GM18517 (cell line): ENCODE measurements at regions not wholly inside any gene's neighbourhood (a gene's known extent, or its start where the extent isn't known, plus 50 kb on each side); places are given as distances from the start of the nearest gene placed in this dataset.

ENCODE experiments used
- ATAC-seq: cut with Tn5 transposase; IDR thresholded peaks from one replicate; pipeline ENCODE4 v1.9.1; 2021; ENCODE audit warnings: mild to moderate bottlenecking, moderate library complexity; ENCODE audit not compliant: unreplicated experiment

- no peak for ATAC-seq
Observed at GRCh38 chr4:30429813-30430761, 290.1 kb upstream of the PCDH7 start.

GRCh38 chr4:30434656-30435055 lies 285.5 kb upstream of the PCDH7 start:
- no peak for ATAC-seq

- no peak for ATAC-seq
Observed at GRCh38 chr4:30436394-30436793, 283.8 kb upstream of the PCDH7 start.

GRCh38 chr4:30437316-30437715 lies 282.9 kb upstream of the PCDH7 start:
- ATAC-seq, result no peak

- ATAC-seq, result no peak
Observed at GRCh38 chr4:30443289-30443688, 276.9 kb upstream of the PCDH7 start.

GRCh38 chr4:30450474-30450873 lies 269.7 kb upstream of the PCDH7 start:
- no peak for ATAC-seq

- no peak for ATAC-seq
Observed at GRCh38 chr4:30454504-30454903, 265.7 kb upstream of the PCDH7 start.

GRCh38 chr4:30456716-30457115 lies 263.5 kb upstream of the PCDH7 start:
- no peak for ATAC-seq

GRCh38 chr4:30460818-30461217 lies 259.4 kb upstream of the PCDH7 start:
- no peak for ATAC-seq

GRCh38 chr4:30461218-30461617 lies 259.0 kb upstream of the PCDH7 start:
- no peak for ATAC-seq

GRCh38 chr4:30462445-30463090 lies 257.6 kb upstream of the PCDH7 start:
- ATAC-seq, result no peak

GRCh38 chr4:30471861-30472260 lies 248.3 kb upstream of the PCDH7 start:
- no peak for ATAC-seq

GRCh38 chr4:30473225-30473624 lies 246.9 kb upstream of the PCDH7 start:
- ATAC-seq, result no peak

GRCh38 chr4:30495251-30495650 lies 224.9 kb upstream of the PCDH7 start:
- no peak for ATAC-seq

- ATAC-seq, result no peak
Observed at GRCh38 chr4:30495651-30496310, 224.4 kb upstream of the PCDH7 start.

GRCh38 chr4:30511751-30512150 lies 208.4 kb upstream of the PCDH7 start:
- no peak for ATAC-seq

- no peak for ATAC-seq
Observed at GRCh38 chr4:30518211-30518610, 202.0 kb upstream of the PCDH7 start.

GRCh38 chr4:30525662-30526315 lies 194.4 kb upstream of the PCDH7 start:
- ATAC-seq, result no peak

GRCh38 chr4:30535255-30535654 lies 184.9 kb upstream of the PCDH7 start:
- ATAC-seq, result no peak

- ATAC-seq, result no peak
Observed at GRCh38 chr4:30536231-30536630, 183.9 kb upstream of the PCDH7 start.

GRCh38 chr4:30537456-30537855 lies 182.7 kb upstream of the PCDH7 start:
- ATAC-seq, result no peak
